Suppressor macrophage (primary cell): ENCODE measurements at regions not wholly inside any gene's neighbourhood (a gene's known extent, or its start where the extent isn't known, plus 50 kb on each side); places are given as distances from the start of the nearest gene placed in this dataset.

Experiments used
- DNase-seq, 4 experiments: peaks; one replicate each; pipeline ENCODE4 v3.0.0-alpha.2; 2020 to 2022

- no peak for DNase-seq
These were observed 654.2 kb upstream of the PKN2 start for GRCh38 chr1:88029899-88030298.

- no peak for DNase-seq
These were observed 648.5 kb upstream of the PKN2 start for GRCh38 chr1:88035578-88035977.

DNA sequence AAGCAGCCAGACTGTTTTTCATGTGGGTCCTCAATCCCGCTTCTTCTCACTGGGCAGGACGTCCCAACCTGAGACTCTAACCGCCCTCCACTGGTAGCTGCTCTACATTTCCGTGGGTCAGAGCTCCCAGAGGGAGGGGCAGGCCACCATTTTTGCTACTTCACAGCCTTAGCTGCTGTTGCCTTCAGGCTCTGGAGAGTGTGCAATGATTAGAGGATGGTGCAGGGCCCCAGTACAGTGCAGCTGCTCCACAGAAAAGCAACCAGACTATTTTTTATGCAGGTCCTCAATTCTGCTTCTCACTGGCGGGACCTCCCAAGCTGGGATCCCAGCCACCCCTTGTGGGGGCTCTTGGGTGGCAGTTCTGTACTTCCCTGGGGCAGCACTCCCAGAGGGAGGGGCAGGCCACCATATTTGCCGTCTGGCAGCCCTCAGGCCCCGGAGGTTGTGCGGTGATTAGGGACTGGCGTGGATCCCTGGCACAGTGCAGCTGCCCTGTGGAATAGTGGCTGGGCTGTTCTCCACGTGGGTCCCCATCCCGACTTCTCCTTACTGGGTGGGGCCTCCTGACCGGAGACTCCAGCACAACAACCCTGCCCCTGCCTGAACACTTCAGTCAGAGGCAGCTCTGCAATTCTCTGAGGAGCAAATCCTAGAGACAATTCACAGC, 647.6 kb upstream of the PKN2 start:
- DNase-seq, result no peak

DNA sequence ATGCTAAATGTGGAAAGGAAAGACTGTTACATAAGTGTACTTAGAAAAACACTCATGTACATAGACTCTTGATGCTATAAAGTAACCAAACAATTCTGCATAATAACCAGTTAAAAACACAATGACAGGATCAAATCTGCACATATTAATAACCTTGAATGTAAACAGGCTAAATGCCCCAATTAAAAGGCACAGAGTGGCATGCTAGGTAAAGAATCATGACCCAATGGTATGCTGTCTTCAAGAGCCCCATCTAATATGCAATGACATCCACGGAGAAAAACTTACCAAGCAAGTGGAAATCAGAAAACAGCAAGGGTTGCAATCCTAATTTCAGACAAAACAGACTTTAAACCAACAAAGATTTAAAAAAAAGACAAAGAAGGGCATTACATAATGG, 644.8 kb upstream of the PKN2 start:
- no peak for DNase-seq

DNA sequence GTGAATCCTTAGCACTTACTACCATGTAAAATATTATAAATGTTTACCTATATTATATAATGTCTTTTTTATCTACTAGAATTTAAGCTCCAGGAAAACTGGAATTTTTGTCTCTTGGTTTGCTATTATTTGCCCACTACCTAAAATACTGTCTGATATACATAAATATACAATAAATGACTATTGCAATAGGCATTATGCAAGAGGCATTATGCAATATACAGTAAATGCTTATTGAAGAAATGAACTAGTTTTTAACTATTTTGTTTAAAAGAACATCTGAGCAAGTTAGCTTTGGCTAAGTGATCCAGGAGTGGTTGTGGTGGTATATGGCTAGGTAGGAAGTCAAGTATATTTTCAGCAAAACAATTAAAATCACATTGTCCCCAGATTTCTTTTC, 640.2 kb upstream of the PKN2 start:
- peak in 1 of 4 experiments; percentile 15 for DNase-seq

- DNase-seq, result no peak
These were observed 631.9 kb upstream of the PKN2 start for GRCh38 chr1:88052167-88052566.

DNA sequence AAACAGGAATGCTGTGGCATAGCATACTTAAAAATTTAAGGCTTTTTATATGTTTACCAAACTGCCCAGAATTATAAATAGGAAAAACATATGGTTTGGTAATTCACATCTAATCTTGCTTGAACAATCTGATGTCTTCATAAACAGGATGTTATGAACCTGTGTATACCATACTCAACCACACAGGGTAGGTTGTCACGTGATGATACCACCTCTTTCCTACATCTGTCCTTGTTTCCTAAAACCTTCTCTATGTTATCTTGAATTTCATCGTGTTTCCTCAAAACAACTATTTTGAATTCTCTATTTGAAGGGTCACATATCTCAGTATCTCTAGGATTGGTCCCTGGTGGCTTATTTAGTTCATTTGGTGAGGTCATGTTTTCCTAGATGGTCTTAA, 631.0 kb upstream of the PKN2 start:
- DNase-seq, result no peak

GRCh38 chr1:88056881-88057280, 627.2 kb upstream of the PKN2 start:
- no peak for DNase-seq

GRCh38 chr1:88058205-88058604, 625.9 kb upstream of the PKN2 start:
- DNase-seq, result no peak

GRCh38 chr1:88060112-88060673, 623.9 kb upstream of the PKN2 start:
- DNase-seq, result no peak

GRCh38 chr1:88060750-88061491, 623.2 kb upstream of the PKN2 start:
- DNase-seq, result no peak

GRCh38 chr1:88061492-88062177, 622.4 kb upstream of the PKN2 start:
- DNase-seq, result peak; percentile 12 to 48 (median 39)

- no peak for DNase-seq
These were observed 621.4 kb upstream of the PKN2 start for GRCh38 chr1:88062650-88063153.

- DNase-seq, result no peak
These were observed 620.5 kb upstream of the PKN2 start for GRCh38 chr1:88063605-88064004.

DNA sequence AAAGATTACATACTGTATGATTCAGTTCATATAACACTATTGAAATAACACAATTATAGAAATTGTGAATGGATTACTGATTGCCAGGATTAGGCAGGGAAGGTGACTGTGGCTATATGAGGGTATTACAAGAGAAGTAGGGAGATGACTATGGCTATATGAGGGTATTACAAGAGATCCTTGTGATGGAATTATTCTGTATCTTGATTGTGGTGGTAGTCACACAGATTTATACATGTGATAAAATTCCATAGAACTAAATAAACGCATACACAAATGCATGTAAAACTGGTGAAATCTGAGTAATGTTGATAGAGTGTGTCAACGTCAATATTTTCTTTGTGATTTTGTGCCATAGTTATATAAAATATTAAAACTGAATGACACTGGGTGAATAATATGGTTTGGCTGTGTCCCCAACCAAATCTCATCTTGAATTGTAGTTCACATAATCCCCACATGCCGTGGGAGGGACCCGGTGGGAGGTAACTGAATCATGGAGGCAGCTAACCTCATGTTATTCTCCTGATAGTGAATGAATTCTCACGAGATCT, 615.6 kb upstream of the PKN2 start:
- no peak for DNase-seq

GRCh38 chr1:88070956-88071355, 613.1 kb upstream of the PKN2 start:
- no peak for DNase-seq

DNA sequence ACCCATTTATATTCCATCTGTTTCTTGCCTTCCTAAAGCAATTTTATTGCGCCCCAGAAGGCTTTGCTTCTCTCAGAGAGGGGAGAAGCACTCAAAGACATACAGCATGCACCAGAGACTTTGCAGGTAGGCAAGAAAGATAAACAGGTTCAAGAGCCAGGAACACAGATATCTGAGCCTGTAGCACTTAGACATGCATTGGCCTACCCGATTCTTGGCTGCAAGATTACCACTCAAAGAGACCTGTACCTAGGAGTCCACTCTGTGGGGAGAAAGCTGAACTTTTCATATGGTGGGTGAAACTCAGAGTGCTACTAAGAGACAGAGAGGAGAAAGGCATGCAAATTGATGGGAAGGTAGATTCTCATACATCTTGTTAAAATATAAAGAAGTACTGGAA, 609.4 kb upstream of the PKN2 start:
- DNase-seq, result no peak

DNA sequence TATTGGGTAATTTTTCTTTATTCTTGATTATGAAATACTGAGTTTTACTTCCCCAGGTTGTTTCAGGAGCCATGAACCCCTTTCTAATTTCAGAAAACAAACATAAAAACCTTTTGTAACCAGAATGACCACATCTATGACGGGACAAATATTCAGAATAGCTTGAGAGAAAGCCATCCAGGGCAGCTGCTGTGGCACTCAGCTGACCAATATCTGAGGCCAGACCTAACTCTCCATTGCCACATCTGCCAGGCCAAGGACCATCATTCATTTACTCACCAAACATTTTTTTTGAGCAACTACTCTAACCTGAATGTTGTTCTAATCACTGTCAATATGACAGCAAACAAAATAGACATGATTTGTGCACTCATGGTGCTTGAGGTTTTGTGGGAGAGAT, 608.3 kb upstream of the PKN2 start:
- peak in 1 of 4 experiments; percentile 2 for DNase-seq

DNA sequence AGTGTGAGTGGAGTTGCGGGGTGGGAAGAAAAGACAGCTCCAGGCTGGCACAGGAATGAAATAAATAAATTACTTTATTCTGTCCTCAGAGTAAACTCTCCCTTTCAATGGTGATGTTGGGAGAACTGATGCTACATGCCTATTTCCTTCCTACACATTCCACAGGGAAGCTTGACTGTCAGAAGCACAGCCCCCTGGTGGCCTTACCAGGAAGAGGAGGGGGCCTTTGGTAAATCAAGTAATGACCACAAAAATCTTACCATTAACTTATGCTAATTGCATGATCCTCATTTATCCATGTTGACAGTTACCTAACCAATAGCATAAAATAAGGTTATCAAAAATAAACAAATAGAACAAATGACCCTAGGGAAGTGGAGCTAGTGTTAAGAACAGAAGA, 605.0 kb upstream of the PKN2 start:
- DNase-seq, result peak in 1 of 4 experiments; percentile 13

DNA sequence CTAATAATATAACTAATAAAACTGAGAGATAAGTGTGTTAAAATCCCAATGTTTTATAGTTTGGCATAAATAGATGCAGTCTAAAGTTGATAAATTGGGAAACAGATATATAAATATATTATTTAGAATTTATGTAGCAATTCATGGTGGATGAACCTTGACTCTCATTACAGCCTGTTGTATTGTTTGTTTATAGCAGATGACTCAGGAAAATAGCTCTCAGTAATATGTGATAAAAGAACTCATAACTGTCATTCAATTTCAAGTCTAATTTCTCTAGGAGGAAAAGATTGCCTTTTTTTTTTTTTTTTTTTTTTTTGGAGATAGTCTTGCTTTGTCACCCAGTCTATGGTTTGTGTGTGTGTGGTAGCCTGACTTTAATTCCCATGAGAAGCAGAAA, 603.2 kb upstream of the PKN2 start:
- no peak for DNase-seq

- DNase-seq, result no peak
These were observed 595.6 kb upstream of the PKN2 start for GRCh38 chr1:88088481-88088880.

- DNase-seq, result no peak
These were observed 594.1 kb upstream of the PKN2 start for GRCh38 chr1:88089961-88090360.

- DNase-seq, result no peak
These were observed 585.2 kb upstream of the PKN2 start for GRCh38 chr1:88098881-88099280.
